SH-SY5Y (cell line): ENCODE measurements at regions not wholly inside any gene's neighbourhood (a gene's known extent, or its start where the extent isn't known, plus 50 kb on each side); places are given as distances from the start of the nearest gene placed in this dataset.

Experiments used
- GATA2 ChIP-seq: IDR thresholded peaks from 2 replicates; pipeline ENCODE4 v1.6.1; 2011; ENCODE audit warnings: mild to moderate bottlenecking, low read depth, low read length
- GATA3 ChIP-seq: IDR thresholded peaks from 2 replicates; pipeline ENCODE4 v1.6.1; 2011; ENCODE audit warnings: low read depth, mild to moderate bottlenecking, low read length, moderate library complexity

DNA sequence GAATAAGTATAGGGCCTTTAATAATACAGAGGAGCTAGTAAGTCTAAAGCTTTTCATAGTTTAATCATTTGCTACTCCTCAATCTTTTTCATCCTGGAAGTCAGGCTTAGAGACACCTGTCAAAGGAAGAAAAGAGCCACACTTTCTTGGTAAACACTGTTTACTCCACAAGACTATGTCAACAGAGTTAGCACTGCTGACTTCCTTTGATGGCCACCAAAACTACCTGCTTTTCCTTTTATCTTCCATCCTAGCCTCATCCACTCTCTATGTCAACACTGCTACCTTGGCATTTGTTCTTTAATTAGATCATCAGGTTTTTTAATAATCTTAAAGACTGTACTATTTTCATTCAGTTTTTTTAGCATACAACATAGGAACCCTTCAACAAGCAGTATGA lies 106.2 kb downstream of the ELAPOR2 start:
- no peak for TF ChIP-seq GATA2
- TF ChIP-seq GATA3: no peak
